BE2C (cell line): ENCODE measurements at regions not wholly inside any gene's neighbourhood (a gene's known extent, or its start where the extent isn't known, plus 50 kb on each side); places are given as distances from the start of the nearest gene placed in this dataset.
"Not testable (repeated sequence)": the region's sequence is repeated elsewhere in the genome, so short reads cannot be mapped to it uniquely, and the experiment has no call there.

Experiments used
- DNase-seq: peaks from one replicate; pipeline ENCODE4 v3.0.0-alpha.2; 2020
- H3K27me3 ChIP-seq: fragments of 250-450 bp; sonication (Bioruptor Pico); 2 replicates; pipeline ENCODE4 v1.5.1; 2020; ENCODE audit warnings: mild to moderate bottlenecking
- H3K36me3 ChIP-seq: fragments of 250-450 bp; sonication (Bioruptor Pico); 2 replicates; pipeline ENCODE4 v1.5.1; 2020; ENCODE audit warnings: mild to moderate bottlenecking
- H3K4me1 ChIP-seq: fragments of 250-450 bp; sonication (Bioruptor Pico); 2 replicates; pipeline ENCODE4 v1.5.1; 2020
- H3K4me3 ChIP-seq: 2 replicates; pipeline ENCODE4 v1.5.1; 2011; ENCODE audit warnings: low read depth, low read length
- H3K9me3 ChIP-seq: fragments of 250-450 bp; sonication (Bioruptor Pico); 2 replicates; pipeline ENCODE4 v1.5.1; 2020
- CTCF ChIP-seq: IDR thresholded peaks from 2 replicates; pipeline ENCODE4 v1.5.1; 2012; ENCODE audit warnings: mild to moderate bottlenecking, low read depth, low read length

GRCh38 chr4:71872767-71873415 lies 89.0 kb upstream of the GC start:
- DNase-seq: no peak
- Histone ChIP-seq H3K4me3 (no peak overlapping the region), H3K36me3 (no peaks in the 10 kb centered on the region), H3K27me3 (no peaks in the 10 kb centered on the region), H3K9me3 (no peaks in the 10 kb centered on the region), H3K4me1 (no peaks in the 10 kb centered on the region)
- no peak for TF ChIP-seq CTCF

DNA sequence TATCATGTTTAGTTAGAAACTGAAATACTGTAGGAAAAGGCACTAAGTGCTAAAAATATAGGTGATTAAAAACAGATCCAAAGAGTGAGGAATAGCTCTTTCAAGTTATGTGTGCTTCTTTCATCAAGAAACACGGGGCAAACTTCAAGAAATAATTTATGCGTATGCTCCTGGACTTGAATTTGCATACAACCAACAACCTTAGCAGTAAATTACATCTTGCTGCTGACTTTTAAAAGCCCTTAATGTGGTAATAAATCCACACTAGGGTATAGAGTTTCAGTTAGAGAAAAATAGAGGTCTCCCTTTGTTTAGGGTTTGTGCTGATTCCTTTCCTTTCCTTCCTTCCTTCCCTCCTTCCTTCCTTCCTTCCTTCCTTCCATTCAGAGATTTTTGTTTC lies 94.5 kb upstream of the GC start:
- no peaks in the 10 kb centered on the region for H3K27me3 ChIP-seq
- no peaks in the 10 kb centered on the region for H3K36me3 ChIP-seq
- H3K4me1 ChIP-seq: no peaks in the 10 kb centered on the region
- DNase-seq: no peak
- no peak for TF ChIP-seq CTCF
- H3K4me3 ChIP-seq: no peak overlapping the region
- no peaks in the 10 kb centered on the region for H3K9me3 ChIP-seq

DNA sequence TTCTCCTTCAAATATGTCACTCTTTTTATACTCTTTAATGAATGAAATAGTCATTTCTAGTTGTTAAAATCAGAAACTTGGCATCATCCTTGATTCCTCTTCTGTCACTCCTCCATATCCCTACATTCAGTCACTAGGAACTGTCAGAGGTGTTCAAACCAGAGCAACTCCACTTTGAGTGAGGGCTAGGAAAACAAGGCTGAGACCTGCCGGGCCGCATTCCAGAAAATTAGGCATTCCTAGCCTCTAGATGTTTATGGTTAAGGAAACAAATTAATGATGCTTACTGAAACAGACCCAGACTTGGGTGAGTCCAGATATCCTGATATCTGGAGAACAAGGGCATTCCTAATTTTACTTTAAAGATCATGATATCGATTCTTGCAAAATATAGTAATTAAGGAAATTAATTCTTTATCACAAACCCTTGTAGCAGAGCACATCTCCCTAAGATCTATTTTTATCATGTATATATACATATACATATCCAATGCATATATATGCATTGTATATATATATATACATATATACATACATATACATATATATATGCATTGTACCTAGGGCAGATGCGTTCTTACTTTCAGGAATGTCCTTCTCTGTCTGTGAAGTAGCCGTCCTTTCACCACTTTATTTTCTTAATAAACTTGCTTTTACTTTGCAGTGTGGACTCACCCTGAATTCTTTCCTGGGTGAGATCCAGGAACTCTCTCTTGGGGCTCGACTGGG lies 98.4 kb upstream of the GC start:
- Histone ChIP-seq H3K4me3 (no peak overlapping the region), H3K27me3 (no peaks in the 10 kb centered on the region), H3K9me3 (no peaks in the 10 kb centered on the region), H3K4me1 (no peaks in the 10 kb centered on the region), H3K36me3 (no peaks in the 10 kb centered on the region)
- DNase-seq: no peak
- no peak for TF ChIP-seq CTCF

DNA sequence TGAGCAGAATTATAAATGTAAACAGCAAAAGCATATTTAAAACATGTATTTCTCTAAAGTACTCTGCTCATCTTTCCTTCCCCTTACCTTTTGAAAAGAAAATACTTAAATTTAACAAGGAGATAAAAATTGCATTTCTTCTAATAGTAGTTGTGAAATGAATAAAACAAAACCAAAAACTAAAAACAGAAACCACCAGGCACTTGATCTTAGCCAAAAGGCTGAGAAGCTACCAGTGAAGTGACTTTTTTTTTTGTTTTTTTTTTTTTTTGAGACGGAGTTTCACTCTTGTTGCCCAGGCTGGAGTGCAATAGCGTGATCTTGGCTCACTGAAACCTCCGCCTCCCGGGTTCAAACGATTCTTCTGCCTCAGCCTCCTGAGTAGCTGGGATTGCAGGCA lies 116.5 kb upstream of the GC start:
- H3K4me3 ChIP-seq, H3K9me3 ChIP-seq, H3K36me3 ChIP-seq, H3K27me3 ChIP-seq, DNase-seq, H3K4me1 ChIP-seq: not testable (repeated sequence)

DNA sequence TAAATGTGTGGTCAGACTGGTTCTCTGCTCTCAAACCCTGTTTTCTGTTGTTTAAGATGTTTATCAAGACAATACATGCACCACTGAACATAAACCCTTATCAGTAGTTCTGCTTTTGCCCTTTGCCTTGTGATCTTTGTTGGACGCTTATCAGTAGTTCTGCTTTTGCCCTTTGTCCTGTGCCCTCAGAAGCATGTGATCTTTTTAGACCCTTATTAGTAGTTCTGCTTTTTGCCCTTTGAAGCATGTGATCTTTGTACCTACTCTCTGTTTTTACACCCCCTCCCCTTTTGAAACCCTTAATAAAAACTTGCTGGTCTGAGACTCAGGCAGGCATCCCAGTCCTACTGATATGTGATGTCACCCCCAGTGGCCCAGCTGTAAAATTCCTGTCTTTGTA lies 121.7 kb upstream of the GC start:
- H3K4me1 ChIP-seq, H3K27me3 ChIP-seq, H3K4me3 ChIP-seq, H3K9me3 ChIP-seq, H3K36me3 ChIP-seq, DNase-seq: not testable (repeated sequence)

DNA sequence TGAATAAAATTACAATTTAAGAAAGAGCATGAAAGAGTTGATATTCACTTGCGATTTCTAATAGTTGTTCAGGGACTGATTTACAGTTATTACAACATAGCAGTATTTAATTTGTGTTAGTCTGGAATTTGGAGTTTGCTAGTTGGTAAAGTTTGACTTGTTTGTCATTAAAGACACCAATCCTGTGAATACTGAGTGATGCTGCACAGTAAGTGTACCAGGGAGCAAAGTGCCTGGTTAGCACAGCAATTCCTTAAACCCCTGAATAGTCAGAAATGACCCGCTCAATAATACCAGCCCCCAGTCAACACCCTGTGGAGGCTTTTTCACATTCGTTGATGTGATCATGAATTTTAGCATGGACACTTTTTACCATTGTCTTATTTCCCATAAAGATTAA lies 122.2 kb upstream of the GC start:
- no peak for TF ChIP-seq CTCF
- DNase-seq: no peak
- H3K4me1 ChIP-seq: no peaks in the 10 kb centered on the region
- no peaks in the 10 kb centered on the region for H3K27me3 ChIP-seq
- no peak overlapping the region for H3K4me3 ChIP-seq
- no peaks in the 10 kb centered on the region for H3K36me3 ChIP-seq
- H3K9me3 ChIP-seq: no peaks in the 10 kb centered on the region

DNA sequence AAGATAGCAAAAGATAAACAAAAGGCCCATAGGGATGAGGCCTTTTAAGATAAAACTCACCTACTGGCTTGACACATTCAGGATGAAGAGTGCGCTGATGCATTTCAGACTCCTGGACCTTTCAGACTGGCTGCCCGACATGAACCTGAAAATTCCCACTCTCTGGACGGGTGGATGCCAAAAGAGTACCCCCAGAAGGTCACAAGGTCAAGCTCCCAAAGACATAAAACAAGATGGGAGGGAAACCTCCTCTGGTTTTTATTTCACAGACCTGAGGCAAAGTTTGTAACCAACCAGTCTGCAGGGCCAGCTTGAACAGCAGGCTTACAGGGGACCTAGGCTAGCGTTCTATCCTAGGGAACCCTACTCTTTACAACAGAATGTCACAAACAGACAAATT lies 123.2 kb upstream of the GC start:
- Histone ChIP-seq H3K4me1 (no peaks in the 10 kb centered on the region), H3K4me3 (no peak overlapping the region), H3K9me3 (no peaks in the 10 kb centered on the region), H3K27me3 (no peaks in the 10 kb centered on the region), H3K36me3 (no peaks in the 10 kb centered on the region)
- no peak for DNase-seq
- no peak for TF ChIP-seq CTCF
